ENCODE measurements at regions not wholly inside any gene's neighbourhood (a gene's known extent, or its start where the extent isn't known, plus 50 kb on each side); places are given as distances from the start of the nearest gene placed in this dataset.
"Not testable (repeated sequence)": the region's sequence is repeated elsewhere in the genome, so short reads cannot be mapped to it uniquely, and the experiment has no call there.

DNA sequence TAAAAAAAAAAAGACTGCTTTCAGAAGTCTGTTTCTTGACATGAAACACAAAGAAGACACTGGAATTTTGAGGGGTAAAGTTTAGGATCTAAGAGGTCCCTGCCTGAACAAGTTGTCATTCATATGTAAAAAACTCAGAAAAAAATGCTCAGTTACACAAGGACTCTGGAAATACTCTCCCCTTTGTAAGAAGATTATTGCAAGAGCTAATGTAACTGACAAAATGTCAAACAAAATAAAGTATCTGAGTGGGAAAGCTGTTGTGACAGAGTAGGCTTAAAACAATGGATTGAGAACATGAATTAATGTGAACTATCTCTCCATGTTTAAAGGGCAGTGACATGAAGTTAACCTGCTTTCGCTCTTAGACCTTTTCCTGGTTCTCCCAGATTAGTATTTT is 416.7 kb upstream of the TYRP1 start:
- TF ChIP-seq, protein P1, sequence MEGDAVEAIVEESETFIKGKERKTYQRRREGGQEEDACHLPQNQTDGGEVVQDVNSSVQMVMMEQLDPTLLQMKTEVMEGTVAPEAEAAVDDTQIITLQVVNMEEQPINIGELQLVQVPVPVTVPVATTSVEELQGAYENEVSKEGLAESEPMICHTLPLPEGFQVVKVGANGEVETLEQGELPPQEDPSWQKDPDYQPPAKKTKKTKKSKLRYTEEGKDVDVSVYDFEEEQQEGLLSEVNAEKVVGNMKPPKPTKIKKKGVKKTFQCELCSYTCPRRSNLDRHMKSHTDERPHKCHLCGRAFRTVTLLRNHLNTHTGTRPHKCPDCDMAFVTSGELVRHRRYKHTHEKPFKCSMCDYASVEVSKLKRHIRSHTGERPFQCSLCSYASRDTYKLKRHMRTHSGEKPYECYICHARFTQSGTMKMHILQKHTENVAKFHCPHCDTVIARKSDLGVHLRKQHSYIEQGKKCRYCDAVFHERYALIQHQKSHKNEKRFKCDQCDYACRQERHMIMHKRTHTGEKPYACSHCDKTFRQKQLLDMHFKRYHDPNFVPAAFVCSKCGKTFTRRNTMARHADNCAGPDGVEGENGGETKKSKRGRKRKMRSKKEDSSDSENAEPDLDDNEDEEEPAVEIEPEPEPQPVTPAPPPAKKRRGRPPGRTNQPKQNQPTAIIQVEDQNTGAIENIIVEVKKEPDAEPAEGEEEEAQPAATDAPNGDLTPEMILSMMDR (IDR thresholded peaks at IDR 0.05; ENCODE audit: low read depth, low read length): no peak
- no peak for DNase-seq (ENCODE audit: extremely low read depth, low read depth)

DNA sequence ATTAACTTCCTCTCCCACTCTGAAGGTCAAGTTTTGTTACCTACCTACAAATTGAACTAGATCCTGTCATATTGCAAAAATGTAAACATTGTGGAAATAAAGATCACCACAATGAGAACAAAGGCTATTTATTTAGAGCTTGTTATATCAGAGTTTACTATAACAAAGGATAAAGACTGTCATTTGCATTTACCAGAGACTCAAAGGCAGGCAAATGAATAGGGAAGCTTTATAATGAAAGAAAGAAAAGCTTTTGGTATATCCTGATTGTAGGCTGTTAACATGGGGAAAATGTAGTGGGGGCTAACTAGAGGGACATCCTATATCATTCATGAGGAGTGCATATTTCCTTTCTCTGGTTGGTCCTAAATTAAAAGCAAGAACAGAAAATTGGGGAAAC is 403.5 kb upstream of the TYRP1 start:
- DNase-seq (ENCODE audit: extremely low read depth, low read depth): no peak

DNA sequence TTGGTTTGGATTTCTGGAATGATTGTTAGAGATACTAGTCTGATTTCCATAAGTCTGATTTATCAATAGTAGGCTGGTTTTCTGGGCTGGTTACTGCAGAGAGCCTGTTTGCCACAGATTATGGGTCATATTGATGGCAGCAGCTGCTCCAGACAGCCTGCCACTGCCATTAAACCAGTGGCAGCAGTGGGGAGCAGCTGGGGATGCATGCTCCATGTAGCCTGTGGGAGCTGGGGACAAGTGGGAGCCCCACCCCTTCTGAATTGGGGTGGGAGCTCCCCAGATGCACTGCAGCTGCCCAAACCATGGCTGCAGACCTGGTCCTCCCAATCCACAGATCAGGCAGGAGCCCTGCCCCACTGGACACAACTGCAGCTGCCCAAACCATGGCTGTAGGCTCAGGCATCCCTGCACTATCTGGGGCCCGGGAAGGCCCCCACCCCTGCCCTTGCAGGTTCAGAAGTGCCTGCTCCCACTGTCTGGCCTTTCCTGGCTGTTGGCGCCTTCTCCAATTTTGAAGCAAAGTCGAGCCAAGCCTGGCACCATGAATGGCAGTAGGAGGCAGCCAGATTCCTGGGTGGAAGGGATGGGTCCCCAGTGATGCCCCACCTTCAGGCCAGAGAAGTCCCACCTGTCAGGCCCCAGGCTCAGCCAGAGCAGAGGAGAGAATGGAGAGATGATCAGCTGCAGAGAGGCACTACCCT is 402.9 kb upstream of the TYRP1 start:
- TF ChIP-seq, protein P1 (IDR thresholded peaks at IDR 0.05; ENCODE audit: low read depth, low read length): no peak
- no peak for DNase-seq (ENCODE audit: extremely low read depth, low read depth)

More for the DNA sequence above, 403.5 kb upstream of the TYRP1 start:
- TF ChIP-seq, protein P1 (IDR thresholded peaks at IDR 0.05; ENCODE audit: low read depth, low read length): no peak

DNA sequence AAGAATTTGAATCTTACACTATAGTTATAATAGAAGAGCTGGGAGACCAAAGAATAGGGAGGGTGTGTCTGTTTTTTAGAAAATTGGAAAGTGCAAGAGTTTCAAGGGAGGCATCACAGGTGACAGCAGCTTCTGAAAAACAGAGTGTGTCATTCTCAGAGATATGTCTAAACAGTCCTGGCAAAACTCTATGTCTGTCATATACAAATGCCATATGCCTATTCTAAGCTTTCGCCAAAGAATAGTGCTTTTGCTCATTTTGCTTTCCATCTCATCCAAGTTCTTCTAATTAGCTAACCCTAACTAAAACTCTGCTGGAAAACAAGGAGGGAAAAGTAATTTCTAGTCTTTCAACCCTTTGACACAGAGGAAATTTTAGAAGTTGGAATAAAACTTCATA is 388.0 kb upstream of the TYRP1 start:
- no peak for DNase-seq (ENCODE audit: extremely low read depth, low read depth)
- TF ChIP-seq, protein P1 (IDR thresholded peaks at IDR 0.05; ENCODE audit: low read depth, low read length): no peak

DNA sequence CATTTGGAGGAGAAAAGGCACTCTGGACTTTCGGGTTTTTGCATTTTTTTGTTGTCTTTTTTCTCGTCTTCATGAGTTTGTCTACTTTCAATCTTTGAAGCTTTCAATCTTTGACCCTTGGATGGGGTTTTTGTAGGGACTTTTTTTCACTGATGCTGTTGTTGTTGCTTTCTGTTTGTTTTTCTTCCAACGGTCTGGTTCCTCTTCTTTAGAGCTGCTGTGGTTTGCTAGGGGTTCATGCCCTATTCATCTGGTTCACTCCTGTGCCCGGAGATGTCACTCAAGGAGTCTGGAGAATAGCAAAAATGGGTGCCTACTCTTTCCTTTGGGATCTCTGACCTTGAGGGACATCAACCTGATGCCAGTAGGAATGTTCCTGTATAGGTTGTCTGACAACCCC is 378.6 kb upstream of the TYRP1 start:
- TF ChIP-seq, protein P1 (IDR thresholded peaks at IDR 0.05; ENCODE audit: low read depth, low read length): no peak
- DNase-seq (ENCODE audit: extremely low read depth, low read depth): no peak

DNA sequence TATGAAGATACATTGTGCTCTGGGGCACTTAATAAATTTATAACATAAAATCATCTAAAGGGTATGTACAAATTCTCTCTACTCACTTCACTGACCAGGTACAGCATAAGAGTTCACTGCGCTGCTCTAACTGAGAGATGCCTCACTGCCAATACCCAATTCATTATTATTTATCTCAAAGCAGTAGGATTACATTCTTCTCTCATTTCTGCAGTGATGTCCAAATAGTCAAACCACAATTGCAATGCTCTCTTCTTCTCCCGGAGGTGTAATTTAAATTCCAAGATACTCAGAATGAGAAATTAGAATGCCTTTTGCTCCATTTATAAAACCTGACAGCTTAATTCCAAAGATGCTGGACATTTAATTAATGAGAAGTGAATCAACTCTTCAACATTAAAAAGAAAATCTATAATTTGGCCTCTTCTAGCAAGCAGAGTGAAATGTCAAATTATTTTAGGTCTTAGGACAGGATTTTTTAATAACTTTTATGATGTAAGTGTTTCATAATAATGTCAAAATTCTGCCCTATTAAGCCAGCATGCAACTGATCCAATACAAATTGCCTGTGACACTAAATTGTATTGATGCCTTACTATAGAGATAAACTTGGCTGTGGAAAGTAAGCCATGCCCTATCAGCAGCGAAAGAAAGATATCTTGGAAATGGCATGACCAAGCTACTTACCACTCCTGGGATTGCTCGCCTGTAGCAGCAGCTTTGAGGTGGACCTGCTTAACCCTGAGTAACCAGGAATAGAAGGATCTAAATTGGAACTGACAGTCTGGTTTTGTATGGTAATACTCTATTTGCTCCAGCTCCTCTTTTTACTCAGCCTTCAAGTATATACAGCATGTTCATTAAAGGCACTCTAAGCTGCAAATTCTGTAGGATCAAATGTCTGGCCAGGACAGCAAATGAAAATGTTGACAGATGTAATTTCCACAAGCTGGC is 374.2 kb upstream of the TYRP1 start:
- DNase-seq (ENCODE audit: extremely low read depth, low read depth): no peak
- TF ChIP-seq, protein P1 (IDR thresholded peaks at IDR 0.05; ENCODE audit: low read depth, low read length): no peak

DNA sequence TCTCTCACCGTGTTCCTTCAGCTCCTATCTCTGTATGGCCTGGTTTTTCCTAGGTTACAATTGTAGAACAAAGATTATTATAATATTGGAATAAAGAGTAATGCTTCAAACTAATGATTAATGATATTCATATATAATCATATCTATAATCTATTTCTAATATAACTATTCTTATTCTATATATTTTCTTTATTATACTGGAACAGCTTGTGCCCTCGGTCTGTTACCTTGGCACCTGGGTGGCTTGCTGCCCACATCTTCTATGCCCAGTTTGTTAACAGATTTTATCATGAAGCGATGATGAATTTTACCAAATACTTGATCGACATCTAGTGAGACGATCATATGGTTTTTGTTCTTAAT is 363.6 kb upstream of the TYRP1 start:
- TF ChIP-seq, protein P1 (IDR thresholded peaks at IDR 0.05; ENCODE audit: low read depth, low read length): no peak
- no peak for DNase-seq (ENCODE audit: extremely low read depth, low read depth)

DNA sequence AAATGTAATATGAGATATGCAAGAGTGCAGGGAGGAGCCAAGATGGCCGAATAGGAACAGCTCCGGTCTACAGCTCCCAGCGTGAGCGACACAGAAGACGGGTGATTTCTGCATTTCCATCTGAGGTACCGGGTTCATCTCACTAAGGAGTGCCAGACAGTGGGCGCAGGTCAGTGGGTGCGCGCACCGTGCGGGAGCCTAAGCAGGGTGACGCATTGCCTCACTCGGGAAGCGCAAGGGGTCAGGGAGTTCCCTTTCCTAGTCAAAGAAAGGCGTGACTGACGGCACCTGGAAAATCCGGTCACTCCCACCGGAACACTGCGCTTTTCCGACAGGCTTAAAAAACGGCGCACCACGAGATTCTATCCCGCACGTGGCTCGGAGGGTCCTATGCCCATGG is 359.2 kb upstream of the TYRP1 start:
- not testable (repeated sequence) for DNase-seq (ENCODE audit: extremely low read depth, low read depth)

All from AG09319 (cell line).